ENCODE measurements at regions not wholly inside any gene's neighbourhood (a gene's known extent, or its start where the extent isn't known, plus 50 kb on each side); places are given as distances from the start of the nearest gene placed in this dataset.

DNA sequence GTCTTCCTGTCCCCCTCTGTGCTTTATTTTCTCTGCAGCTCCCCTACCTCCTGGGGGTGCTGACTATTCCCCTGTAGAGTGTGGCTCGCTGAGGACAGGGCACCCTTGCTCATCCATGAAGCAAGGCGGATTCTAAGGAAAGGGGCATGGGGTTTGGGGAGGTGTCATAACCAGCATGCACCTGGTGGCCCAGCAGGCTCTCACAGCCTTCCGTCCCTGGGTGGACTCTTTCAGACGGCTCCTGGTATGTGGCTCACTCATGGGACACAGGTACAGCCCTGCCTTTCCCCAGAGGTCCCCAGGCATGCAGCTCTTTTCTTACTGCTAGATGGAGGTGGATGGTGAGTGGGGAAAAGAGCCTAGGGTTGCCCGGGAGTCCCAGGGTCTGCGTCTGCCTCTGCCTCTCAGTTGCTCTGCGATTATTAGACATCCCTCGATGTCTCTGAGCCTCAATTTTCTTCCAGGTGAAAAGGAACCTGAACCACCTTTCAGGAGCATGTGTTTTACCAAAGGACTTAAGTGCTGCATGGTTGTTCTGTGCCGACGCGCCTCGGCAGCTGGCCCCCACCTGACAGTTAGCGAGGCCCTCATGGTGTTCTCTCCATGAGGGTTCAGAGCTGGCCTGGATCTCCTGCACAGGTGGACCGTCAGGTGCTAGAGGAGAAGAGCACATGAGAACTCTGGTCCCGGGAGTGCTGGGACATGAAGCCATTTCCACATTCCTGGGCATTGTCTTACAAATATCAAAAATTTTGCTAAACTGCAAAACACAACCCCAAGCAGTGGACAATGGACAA lies 172.5 kb upstream of the SHH start:
- Histone ChIP-seq H3K4me3 (ENCODE audit: insufficient read depth, low read length) (no peak overlapping the region), H4K20me1 (ENCODE audit: insufficient read depth, low read length) (no peaks in the 10 kb centered on the region), H3K4me2 (ENCODE audit: insufficient read depth, low read length) (no peak overlapping the region), H3K27me3 (ENCODE audit: insufficient read depth, low read length) (no peaks in the 10 kb centered on the region), H3K79me2 (ENCODE audit: insufficient read depth, low read length) (no peaks in the 10 kb centered on the region), H3K4me1 (ENCODE audit: insufficient read depth, low read length) (no peaks in the 10 kb centered on the region), H3K9me3 (ENCODE audit: low read depth, low read length) (no peaks in the 10 kb centered on the region), H2AFZ (ENCODE audit: low read length) (no peak overlapping the region), H3K27ac (ENCODE audit: low read depth, low read length) (no peak overlapping the region), H3K36me3 (ENCODE audit: insufficient read depth, low read length) (no peaks in the 10 kb centered on the region)
- no peak for DNase-seq (ENCODE audit: insufficient read length, low spot score, missing footprints)
- TF ChIP-seq, protein P1, sequence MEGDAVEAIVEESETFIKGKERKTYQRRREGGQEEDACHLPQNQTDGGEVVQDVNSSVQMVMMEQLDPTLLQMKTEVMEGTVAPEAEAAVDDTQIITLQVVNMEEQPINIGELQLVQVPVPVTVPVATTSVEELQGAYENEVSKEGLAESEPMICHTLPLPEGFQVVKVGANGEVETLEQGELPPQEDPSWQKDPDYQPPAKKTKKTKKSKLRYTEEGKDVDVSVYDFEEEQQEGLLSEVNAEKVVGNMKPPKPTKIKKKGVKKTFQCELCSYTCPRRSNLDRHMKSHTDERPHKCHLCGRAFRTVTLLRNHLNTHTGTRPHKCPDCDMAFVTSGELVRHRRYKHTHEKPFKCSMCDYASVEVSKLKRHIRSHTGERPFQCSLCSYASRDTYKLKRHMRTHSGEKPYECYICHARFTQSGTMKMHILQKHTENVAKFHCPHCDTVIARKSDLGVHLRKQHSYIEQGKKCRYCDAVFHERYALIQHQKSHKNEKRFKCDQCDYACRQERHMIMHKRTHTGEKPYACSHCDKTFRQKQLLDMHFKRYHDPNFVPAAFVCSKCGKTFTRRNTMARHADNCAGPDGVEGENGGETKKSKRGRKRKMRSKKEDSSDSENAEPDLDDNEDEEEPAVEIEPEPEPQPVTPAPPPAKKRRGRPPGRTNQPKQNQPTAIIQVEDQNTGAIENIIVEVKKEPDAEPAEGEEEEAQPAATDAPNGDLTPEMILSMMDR (IDR thresholded peaks at IDR 0.05; ENCODE audit: extremely low read depth, low read depth, low read length): no peak

DNA sequence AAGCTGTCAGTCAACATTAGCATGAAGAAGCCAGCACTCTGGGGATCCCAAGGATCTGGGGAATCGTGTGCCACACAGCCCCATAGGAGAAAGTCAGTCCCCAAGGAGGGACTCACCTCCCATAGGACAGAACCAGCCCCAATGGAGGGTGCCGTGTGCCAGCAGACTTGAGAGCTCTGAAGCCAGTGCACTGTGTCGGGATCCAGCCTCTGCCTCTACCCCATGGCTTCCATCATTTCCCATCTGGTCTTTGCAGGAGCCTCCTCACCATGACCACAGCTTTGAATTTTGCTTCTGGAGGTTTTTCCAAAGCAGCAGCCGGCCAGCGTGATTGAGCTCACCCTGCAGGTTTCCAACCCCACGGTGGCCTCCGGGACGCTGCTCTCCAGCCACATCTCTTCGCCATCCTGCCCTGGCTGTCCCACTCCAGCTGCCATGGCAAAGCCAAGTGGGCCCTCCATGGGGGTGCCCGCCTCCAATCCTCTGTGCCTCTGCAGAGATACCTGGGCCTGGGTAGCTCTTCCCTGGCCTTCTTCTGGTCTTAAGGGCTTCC lies 171.8 kb upstream of the SHH start:
- TF ChIP-seq, protein P1 (IDR thresholded peaks at IDR 0.05; ENCODE audit: extremely low read depth, low read depth, low read length): no peak
- Histone ChIP-seq H4K20me1 (ENCODE audit: insufficient read depth, low read length) (no peaks in the 10 kb centered on the region), H3K4me1 (ENCODE audit: insufficient read depth, low read length) (no peaks in the 10 kb centered on the region), H3K79me2 (ENCODE audit: insufficient read depth, low read length) (no peaks in the 10 kb centered on the region), H3K36me3 (ENCODE audit: insufficient read depth, low read length) (no peaks in the 10 kb centered on the region), H3K4me3 (ENCODE audit: insufficient read depth, low read length) (no peak overlapping the region), H2AFZ (ENCODE audit: low read length) (no peak overlapping the region), H3K27me3 (ENCODE audit: insufficient read depth, low read length) (no peaks in the 10 kb centered on the region), H3K27ac (ENCODE audit: low read depth, low read length) (no peak overlapping the region), H3K9me3 (ENCODE audit: low read depth, low read length) (no peaks in the 10 kb centered on the region), H3K4me2 (ENCODE audit: insufficient read depth, low read length) (no peak overlapping the region)
- no peak for DNase-seq (ENCODE audit: insufficient read length, low spot score, missing footprints)

GRCh38 chr7:155983176-155983815 lies 171.0 kb upstream of the SHH start:
- no peaks in the 10 kb centered on the region for H3K36me3 ChIP-seq (ENCODE audit: insufficient read depth, low read length)
- H4K20me1 ChIP-seq (ENCODE audit: insufficient read depth, low read length): no peaks in the 10 kb centered on the region
- no peaks in the 10 kb centered on the region for H3K79me2 ChIP-seq (ENCODE audit: insufficient read depth, low read length)
- H3K4me2 ChIP-seq (ENCODE audit: insufficient read depth, low read length): no peak overlapping the region
- H3K27ac ChIP-seq (ENCODE audit: low read depth, low read length): no peak overlapping the region
- H3K9me3 ChIP-seq (ENCODE audit: low read depth, low read length): no peaks in the 10 kb centered on the region
- no peaks in the 10 kb centered on the region for H3K4me1 ChIP-seq (ENCODE audit: insufficient read depth, low read length)
- H3K27me3 ChIP-seq (ENCODE audit: insufficient read depth, low read length): no peaks in the 10 kb centered on the region
- no peak for DNase-seq (ENCODE audit: insufficient read length, low spot score, missing footprints)
- no peak overlapping the region for H3K4me3 ChIP-seq (ENCODE audit: insufficient read depth, low read length)
- H2AFZ ChIP-seq (ENCODE audit: low read length): no peak overlapping the region
- TF ChIP-seq, protein P1 (IDR thresholded peaks at IDR 0.05; ENCODE audit: extremely low read depth, low read depth, low read length): no peak

- Histone ChIP-seq H3K4me1 (ENCODE audit: insufficient read depth, low read length) (no peaks in the 10 kb centered on the region), H3K9me3 (ENCODE audit: low read depth, low read length) (no peaks in the 10 kb centered on the region), H4K20me1 (ENCODE audit: insufficient read depth, low read length) (no peaks in the 10 kb centered on the region), H3K79me2 (ENCODE audit: insufficient read depth, low read length) (no peaks in the 10 kb centered on the region), H3K36me3 (ENCODE audit: insufficient read depth, low read length) (no peaks in the 10 kb centered on the region), H3K4me3 (ENCODE audit: insufficient read depth, low read length) (no peak overlapping the region), H3K27ac (ENCODE audit: low read depth, low read length) (no peak overlapping the region), H2AFZ (ENCODE audit: low read length) (no peak overlapping the region), H3K27me3 (ENCODE audit: insufficient read depth, low read length) (no peaks in the 10 kb centered on the region), H3K4me2 (ENCODE audit: insufficient read depth, low read length) (no peak overlapping the region)
- TF ChIP-seq, protein P1 (IDR thresholded peaks at IDR 0.05; ENCODE audit: extremely low read depth, low read depth, low read length): no peak
- DNase-seq (ENCODE audit: insufficient read length, low spot score, missing footprints): no peak
Observed at GRCh38 chr7:155981703-155982102, 169.4 kb upstream of the SHH start.

Data from osteoblast (primary cell).